GM18873 (cell line): ENCODE measurements at regions not wholly inside any gene's neighbourhood (a gene's known extent, or its start where the extent isn't known, plus 50 kb on each side); places are given as distances from the start of the nearest gene placed in this dataset.
"Not testable (repeated sequence)": the region's sequence is repeated elsewhere in the genome, so short reads cannot be mapped to it uniquely, and the experiment has no call there.

Experiments
- ATAC-seq: cut with Tn5 transposase; IDR thresholded peaks from one replicate; pipeline ENCODE4 v1.9.1; 2021; ENCODE audit warnings: mild to moderate bottlenecking, moderate library complexity, moderate number of reproducible peaks; ENCODE audit not compliant: unreplicated experiment, low FRiP score

GRCh38 chr7:112592565-112593263 is 111.9 kb downstream of the LSMEM1 start:
- ATAC-seq, result not testable (repeated sequence)

- ATAC-seq, result no peak
Measured at GRCh38 chr7:112594397-112594796, 113.6 kb downstream of the LSMEM1 start.

GRCh38 chr7:112596260-112596659 is 115.5 kb downstream of the LSMEM1 start:
- no peak for ATAC-seq

GRCh38 chr7:112596981-112597380 is 116.2 kb downstream of the LSMEM1 start:
- ATAC-seq, result no peak

- ATAC-seq, result no peak
Measured at GRCh38 chr7:112603673-112604072, 122.9 kb downstream of the LSMEM1 start.

- no peak for ATAC-seq
Measured at GRCh38 chr7:112610636-112611035, 129.8 kb downstream of the LSMEM1 start.

GRCh38 chr7:112615701-112616100 is 134.9 kb downstream of the LSMEM1 start:
- ATAC-seq, result no peak

- ATAC-seq, result no peak
Measured at GRCh38 chr7:112616295-112616694, 135.5 kb downstream of the LSMEM1 start.

GRCh38 chr7:112619343-112619742 is 138.6 kb downstream of the LSMEM1 start:
- no peak for ATAC-seq

GRCh38 chr7:112622159-112622715 is 141.4 kb downstream of the LSMEM1 start:
- no peak for ATAC-seq

GRCh38 chr7:112624416-112624815 is 143.6 kb downstream of the LSMEM1 start:
- ATAC-seq, result no peak

GRCh38 chr7:112630565-112630964 is 149.8 kb downstream of the LSMEM1 start:
- ATAC-seq, result no peak

- ATAC-seq, result no peak
Measured at GRCh38 chr7:112634107-112634506, 153.3 kb downstream of the LSMEM1 start.

- ATAC-seq, result no peak
Measured at GRCh38 chr7:112635742-112636141, 154.5 kb downstream of the TMEM168 start.

GRCh38 chr7:112638675-112639400 is 151.4 kb downstream of the TMEM168 start:
- no peak for ATAC-seq

GRCh38 chr7:112640685-112641084 is 149.5 kb downstream of the TMEM168 start:
- no peak for ATAC-seq

- no peak for ATAC-seq
Measured at GRCh38 chr7:112646783-112647182, 143.4 kb downstream of the TMEM168 start.

GRCh38 chr7:112648781-112649180 is 141.4 kb downstream of the TMEM168 start:
- no peak for ATAC-seq

GRCh38 chr7:112649560-112649959 is 140.6 kb downstream of the TMEM168 start:
- no peak for ATAC-seq

GRCh38 chr7:112654322-112655216 is 135.6 kb downstream of the TMEM168 start:
- ATAC-seq, result no peak

GRCh38 chr7:112665709-112666108 is 124.5 kb downstream of the TMEM168 start:
- no peak for ATAC-seq
